Esophagus muscularis mucosa (tissue), 4 donors: ENCODE measurements at regions not wholly inside any gene's neighbourhood (a gene's known extent, or its start where the extent isn't known, plus 50 kb on each side); places are given as distances from the start of the nearest gene placed in this dataset.

Source experiments
- DNase-seq: peaks from one replicate; pipeline ENCODE4 v3.0.0-alpha.2; 2017; ENCODE audit errors: extremely low spot score
- H3K27ac ChIP-seq, 4 donors: fragments of 200-600 bp; sonication (generic); replicated peaks in 1 of 4; 1 replicate in 3 of 4; 2 replicates in 1 of 4; pipeline ENCODE4 v1.5.1; 2016 to 2019; ENCODE audit warnings: mild to moderate bottlenecking in 1 of 4
- H3K27me3 ChIP-seq, 4 donors: fragments of 200-600 bp; sonication (generic); one replicate each; pipeline versions ENCODE4 v1.5.1 to v1.6.0; 2016 to 2019
- H3K36me3 ChIP-seq, 4 donors: fragments of 200-600 bp; sonication (generic); one replicate each; pipeline ENCODE4 v1.5.1; 2016 to 2019
- H3K4me1 ChIP-seq, 4 donors: fragments of 200-600 bp; sonication (generic); one replicate each; pipeline ENCODE4 v1.5.1; 2016 to 2019
- H3K4me3 ChIP-seq, 4 donors: fragments of 200-600 bp; sonication (generic); 1 replicate in 2 of 4; 2 replicates in 2 of 4; pipeline ENCODE4 v1.5.1; 2016 to 2019; ENCODE audit warnings: mild to moderate bottlenecking in 4 of 4, moderate library complexity in 1 of 4
- H3K9me3 ChIP-seq, 4 donors: fragments of 200-600 bp; sonication (generic); 1 replicate in 3 of 4; 2 replicates in 1 of 4; pipeline ENCODE4 v1.5.1; 2016 to 2019
- CTCF ChIP-seq, 3 experiments: fragments of 200-600 bp in 2 of 3; fragments of 450-650 bp in 1 of 3; sonication (generic) in 2 of 3; IDR thresholded peaks; one replicate each; pipeline ENCODE4 v1.5.1; 2017 to 2019; ENCODE audit warnings: antibody characterized with exemption in 3 of 3, mild to moderate bottlenecking in 2 of 3, moderate library complexity in 1 of 3
- EP300 ChIP-seq: sonication (generic); formaldehyde crosslinking; IDR thresholded peaks from one replicate; pipeline ENCODE4 v1.6.1; 2017; ENCODE audit warnings: antibody characterized with exemption
- POLR2A ChIP-seq: fragments of 450-650 bp; IDR thresholded peaks from one replicate; pipeline ENCODE4 v1.6.1; 2017; ENCODE audit warnings: antibody characterized with exemption, moderate library complexity, mild to moderate bottlenecking, low read depth
- POLR2AphosphoS5 ChIP-seq, 2 donors: sonication (generic); formaldehyde crosslinking; IDR thresholded peaks; one replicate each; pipeline ENCODE4 v1.6.1; 2017; ENCODE audit warnings: antibody characterized with exemption in 2 of 2
- WGBS: methylation state at CpG from one replicate; pipeline ENCODE4 v1.1.5; 2018; 5-methylcytosine and 5-hydroxymethylcytosine counted together
- intact Hi-C: fragments of 100-400 bp; cut with DNase I; formaldehyde crosslinking; loops from one replicate; pipeline ENCODE4 v1.15.1; 2023

GRCh38 chr10:23877791-23878320 lies 331.1 kb upstream of the KIAA1217 start:
- Histone ChIP-seq H3K27me3 (no peaks in the 10 kb centered on the region), H3K36me3 (no peaks in the 10 kb centered on the region), H3K9me3 (no peaks in the 10 kb centered on the region), H3K27ac (no peak overlapping the region), H3K4me3 (no peak overlapping the region), H3K4me1 (no peaks in the 10 kb centered on the region)
- TF ChIP-seq POLR2A (no peak), CTCF (IDR thresholded peaks at IDR 0.05) (no peak), EP300 (no peak), POLR2AphosphoS5 (IDR thresholded peaks at IDR 0.05) (no peak)
- intact Hi-C loops: no loop called here
- DNase-seq: no peak
- 82% methylated on average over 10 of the region's 10 CpGs for WGBS

- no peak for DNase-seq
- 72% methylated on average over 2 of the region's 2 CpGs for WGBS
- no peak overlapping the region for H3K27ac ChIP-seq
- H3K36me3 ChIP-seq: no peaks in the 10 kb centered on the region
- H3K4me3 ChIP-seq: no peak overlapping the region
- no peaks in the 10 kb centered on the region for H3K27me3 ChIP-seq
- H3K9me3 ChIP-seq: no peaks in the 10 kb centered on the region
- intact Hi-C loops: no loop called here
- no peaks in the 10 kb centered on the region for H3K4me1 ChIP-seq
- no peak for TF ChIP-seq POLR2AphosphoS5 (IDR thresholded peaks at IDR 0.05)
- no peak for TF ChIP-seq EP300
- TF ChIP-seq POLR2A: no peak
- no peak for TF ChIP-seq CTCF (IDR thresholded peaks at IDR 0.05)
Observed at GRCh38 chr10:23884670-23885069, 324.3 kb upstream of the KIAA1217 start.

- Histone ChIP-seq H3K36me3 (no peaks in the 10 kb centered on the region), H3K27ac (no peak overlapping the region), H3K4me1 (no peaks in the 10 kb centered on the region), H3K27me3 (no peaks in the 10 kb centered on the region), H3K4me3 (no peak overlapping the region), H3K9me3 (no peaks in the 10 kb centered on the region)
- intact Hi-C loops: no loop called here
- DNase-seq: no peak
- WGBS: 70% methylated on average over 5 of the region's 5 CpGs
- TF ChIP-seq POLR2AphosphoS5 (IDR thresholded peaks at IDR 0.05) (no peak), POLR2A (no peak), CTCF (IDR thresholded peaks at IDR 0.05) (no peak), EP300 (no peak)
Observed at GRCh38 chr10:23885853-23886252, 323.1 kb upstream of the KIAA1217 start.

GRCh38 chr10:23886355-23886754 lies 322.6 kb upstream of the KIAA1217 start:
- intact Hi-C loops: no loop called here
- H3K27me3 ChIP-seq: no peaks in the 10 kb centered on the region
- no peaks in the 10 kb centered on the region for H3K36me3 ChIP-seq
- no peak overlapping the region for H3K4me3 ChIP-seq
- H3K4me1 ChIP-seq: no peaks in the 10 kb centered on the region
- 43% methylated on average over 6 of the region's 6 CpGs for WGBS
- TF ChIP-seq CTCF (IDR thresholded peaks at IDR 0.05) (no peak), POLR2A (no peak), POLR2AphosphoS5 (IDR thresholded peaks at IDR 0.05) (no peak)
- no peak overlapping the region for H3K27ac ChIP-seq
- DNase-seq: no peak
- no peaks in the 10 kb centered on the region for H3K9me3 ChIP-seq

- H3K4me3 ChIP-seq: no peak overlapping the region
- H3K36me3 ChIP-seq: no peaks in the 10 kb centered on the region
- no peak overlapping the region for H3K27ac ChIP-seq
- 81% methylated on average over 4 of the region's 4 CpGs for WGBS
- no peaks in the 10 kb centered on the region for H3K9me3 ChIP-seq
- H3K4me1 ChIP-seq: no peaks in the 10 kb centered on the region
- intact Hi-C loops: no loop called here
- TF ChIP-seq EP300: no peak
- no peak for TF ChIP-seq CTCF (IDR thresholded peaks at IDR 0.05)
- no peak for TF ChIP-seq POLR2AphosphoS5 (IDR thresholded peaks at IDR 0.05)
- TF ChIP-seq POLR2A: no peak
- H3K27me3 ChIP-seq: no peaks in the 10 kb centered on the region
- DNase-seq: no peak
Observed at GRCh38 chr10:23891301-23891700, 317.6 kb upstream of the KIAA1217 start.
